SK-N-SH (cell line): ENCODE measurements at regions not wholly inside any gene's neighbourhood (a gene's known extent, or its start where the extent isn't known, plus 50 kb on each side); places are given as distances from the start of the nearest gene placed in this dataset.

ENCODE experiments used
- CTCF ChIA-PET: fragments of 300-600, 350-600 bp; formaldehyde crosslinking; extraction: SDS; loops from one replicate; lab custom pipeline; 2021; lab: Yijun Ruan, JAX
- POLR2A ChIA-PET: fragments of 350-600 bp; sonication (Branson Sonifier 250); formaldehyde crosslinking; extraction: SDS; loops from one replicate; lab custom pipeline; 2020; ENCODE audit warnings: antibody characterized with exemption, inconsistent platforms; lab: Yijun Ruan, JAX
- DNase-seq: peaks from one replicate; pipeline ENCODE4 v3.0.0; 2012
- H2AFZ ChIP-seq: fragments of 200-600 bp; sonication (generic); 2 replicates; pipeline ENCODE4 v1.8.1; 2016; ENCODE audit warnings: antibody characterized with exemption, mild to moderate bottlenecking, low read depth
- H3F3A ChIP-seq: fragments of 200-600 bp; sonication (generic); replicated peaks from 2 replicates; pipeline ENCODE3; 2016; ENCODE audit warnings: antibody characterized with exemption, mild to moderate bottlenecking; ENCODE audit not compliant: insufficient read depth
- H3K27ac ChIP-seq, 2 experiments: fragments of 200-500 bp in 1 of 2; fragments of 200-600 bp in 1 of 2; sonication (Bioruptor generic) in 1 of 2; sonication (generic), shearing (Covaris generic) in 1 of 2; 2 replicates each; pipeline versions ENCODE4 v1.5.1 to v1.6.1; 2014 to 2016; ENCODE audit warnings: low read depth in 2 of 2, inconsistent platforms in 1 of 2, low read length in 1 of 2, mild to moderate bottlenecking in 1 of 2, mixed read lengths in 1 of 2
- H3K27me3 ChIP-seq: fragments of 200-600 bp; sonication (generic), shearing (Covaris generic); 2 replicates; pipeline ENCODE4 v1.6.1; 2016; ENCODE audit warnings: mixed run types; ENCODE audit not compliant: insufficient read depth
- H3K36me3 ChIP-seq, 2 experiments: fragments of 200-500 bp in 1 of 2; fragments of 200-600 bp in 1 of 2; sonication (Bioruptor generic) in 1 of 2; sonication (generic) in 1 of 2; replicated peaks in 1 of 2; 2 replicates each; pipeline versions ENCODE3 to v1.5.1; 2014 to 2016; ENCODE audit warnings: low read length in 1 of 2, mild to moderate bottlenecking in 1 of 2; ENCODE audit not compliant: insufficient read depth in 2 of 2, control insufficient read depth in 1 of 2
- H3K4me1 ChIP-seq, 2 experiments: fragments of 200-500 bp in 1 of 2; fragments of 200-600 bp in 1 of 2; sonication (Bioruptor generic) in 1 of 2; sonication (generic), shearing (Covaris generic) in 1 of 2; 2 replicates each; pipeline versions ENCODE4 v1.5.1 to v1.6.1; 2014 to 2016; ENCODE audit warnings: low read depth in 1 of 2, low read length in 1 of 2, mixed run types in 1 of 2; ENCODE audit not compliant: insufficient read depth in 2 of 2, control insufficient read depth in 1 of 2
- H3K4me2 ChIP-seq: fragments of 200-600 bp; sonication (generic), shearing (Covaris generic); 2 replicates; pipeline ENCODE4 v1.6.1; 2017; ENCODE audit warnings: mixed run types
- H3K4me3 ChIP-seq, 2 experiments: fragments of 200-500 bp in 1 of 2; fragments of 200-600 bp in 1 of 2; sonication (Bioruptor generic) in 1 of 2; sonication (generic), shearing (Covaris generic) in 1 of 2; 2 replicates each; pipeline versions ENCODE4 v1.5.1 to v1.8.1; 2014 to 2016; ENCODE audit warnings: low read depth in 2 of 2, inconsistent platforms in 1 of 2, low read length in 1 of 2, mild to moderate bottlenecking in 1 of 2, mixed read lengths in 1 of 2, moderate library complexity in 1 of 2
- H3K79me2 ChIP-seq: fragments of 200-600 bp; sonication (generic); 2 replicates; pipeline ENCODE4 v1.8.1; 2017; ENCODE audit warnings: mild to moderate bottlenecking; ENCODE audit not compliant: insufficient read depth
- H3K9ac ChIP-seq: fragments of 200-600 bp; sonication (generic); 2 replicates; pipeline ENCODE4 v1.6.1; 2017; ENCODE audit warnings: mixed run types
- H3K9me2 ChIP-seq: fragments of 200-600 bp; sonication (generic); 2 replicates; pipeline ENCODE4 v1.6.1; 2017; ENCODE audit warnings: mixed run types
- H3K9me3 ChIP-seq: fragments of 200-600 bp; sonication (generic); 2 replicates; pipeline ENCODE4 v1.6.1; 2017; ENCODE audit warnings: mixed run types, mild to moderate bottlenecking, moderate library complexity
- H4K20me1 ChIP-seq: fragments of 200-600 bp; sonication (generic); 2 replicates; pipeline ENCODE4 v1.6.1; 2017; ENCODE audit warnings: mild to moderate bottlenecking, mixed run types; ENCODE audit not compliant: insufficient read depth
- ELF1 ChIP-seq: IDR thresholded peaks from 2 replicates; pipeline ENCODE4 v1.4.0; 2012
- EP300 ChIP-seq, 2 experiments: IDR thresholded peaks; 2 replicates each; pipeline versions ENCODE4 v1.4.0 to v1.6.1; 2012; ENCODE audit warnings: borderline replicate concordance in 1 of 2, low read depth in 1 of 2, low read length in 1 of 2
- FOSL2 ChIP-seq: IDR thresholded peaks from 2 replicates; pipeline ENCODE4 v1.4.0; 2012; ENCODE audit warnings: low read depth, mild to moderate bottlenecking, moderate library complexity, borderline replicate concordance
- FOXJ3 ChIP-seq: sonication (generic); formaldehyde crosslinking; IDR thresholded peaks from 2 replicates; pipeline ENCODE4 v1.5.1; 2020; ENCODE audit warnings: mild to moderate bottlenecking, missing genetic modification reagents
- JUND ChIP-seq: IDR thresholded peaks from 2 replicates; pipeline ENCODE4 v1.4.0; 2012
- MEF2A ChIP-seq: IDR thresholded peaks from 2 replicates; pipeline ENCODE4 v1.4.0; 2012; ENCODE audit warnings: low read depth, borderline replicate concordance
- NFIC ChIP-seq: IDR thresholded peaks from 2 replicates; pipeline ENCODE4 v1.4.0; 2012; ENCODE audit warnings: borderline replicate concordance
- NRF1 ChIP-seq: IDR thresholded peaks from 2 replicates; pipeline ENCODE4 v1.6.1; 2012; ENCODE audit warnings: low read depth, mild to moderate bottlenecking, low read length
- RCOR1 ChIP-seq: fragments of 150-350 bp; IDR thresholded peaks from 2 replicates; pipeline ENCODE4 v1.6.1; 2017; ENCODE audit warnings: antibody characterized with exemption, low read length
- RFX5 ChIP-seq: IDR thresholded peaks from 2 replicates; pipeline ENCODE4 v1.6.1; 2012; ENCODE audit warnings: mild to moderate bottlenecking, improper control_type of control experiment, low read length
- RXRA ChIP-seq: IDR thresholded peaks from 2 replicates; pipeline ENCODE4 v1.4.0; 2012; ENCODE audit warnings: low read depth, mild to moderate bottlenecking, borderline replicate concordance
- SMC3 ChIP-seq: IDR thresholded peaks from 2 replicates; pipeline ENCODE4 v1.6.1; 2012; ENCODE audit warnings: low read depth, low read length, improper control_type of control experiment
- TAF1 ChIP-seq: IDR thresholded peaks from 2 replicates; pipeline ENCODE4 v1.6.1; 2012; ENCODE audit warnings: low read depth, mild to moderate bottlenecking, low read length, moderate library complexity, borderline replicate concordance
- TCF12 ChIP-seq: IDR thresholded peaks from 2 replicates; pipeline ENCODE4 v1.4.0; 2012
- WGBS: methylation state at CpG from one replicate; pipeline ENCODE4 v1.1.6; 2017; ENCODE audit warnings: low lambda C conversion rate; 5-methylcytosine and 5-hydroxymethylcytosine counted together
- TF ChIP-seq, protein P1 (sequence below): fragments of 150-350 bp; IDR thresholded peaks from 2 replicates; pipeline ENCODE4 v1.6.1; 2017; ENCODE audit warnings: antibody characterized with exemption, low read length, low read depth, borderline replicate concordance
- TF ChIP-seq, protein P2 (sequence below): fragments of 200-600 bp; sonication (generic); IDR thresholded peaks from 2 replicates; pipeline ENCODE4 v1.6.1; 2017; ENCODE audit warnings: antibody characterized with exemption, mild to moderate bottlenecking, moderate library complexity

DNA sequence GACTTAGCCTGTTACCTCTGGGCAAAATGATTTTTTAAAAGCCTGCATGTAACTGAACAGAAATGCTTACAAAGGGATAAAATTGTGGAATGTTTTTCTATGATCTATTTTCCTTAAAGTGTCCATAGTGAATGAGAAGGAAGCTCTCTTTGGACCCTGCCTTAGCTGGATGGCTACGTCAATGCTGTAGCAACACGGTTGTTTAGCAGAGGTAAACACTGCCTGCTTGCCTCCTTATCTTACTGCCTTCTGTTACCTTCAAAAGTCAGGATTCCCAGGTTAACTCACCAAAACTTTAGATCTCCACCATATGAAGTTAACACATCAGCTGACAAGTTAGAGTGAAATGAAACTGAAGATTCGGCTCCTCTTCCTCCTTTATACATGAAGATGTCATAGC is 402.6 kb downstream of the SAMD5 start:
- no peak overlapping the region for H3K4me3 ChIP-seq
- H3K9me3 ChIP-seq, result no peaks in the 10 kb centered on the region
- H3K4me2 ChIP-seq, result no peak overlapping the region
- TF ChIP-seq NRF1 (no peak), TAF1 (no peak), ELF1 (no peak), RFX5 (no peak), NFIC (no peak), SMC3 (no peak), EP300 (IDR thresholded peaks at IDR 0.05; ENCODE audit: borderline replicate concordance in 1 of 2, low read depth in 1 of 2, low read length in 1 of 2) (no peak), RXRA (no peak), RCOR1 (no peak), JUND (no peak), FOSL2 (no peak), FOXJ3 (CRISPR knock-in tag) (no peak)
- TF ChIP-seq, protein P1, sequence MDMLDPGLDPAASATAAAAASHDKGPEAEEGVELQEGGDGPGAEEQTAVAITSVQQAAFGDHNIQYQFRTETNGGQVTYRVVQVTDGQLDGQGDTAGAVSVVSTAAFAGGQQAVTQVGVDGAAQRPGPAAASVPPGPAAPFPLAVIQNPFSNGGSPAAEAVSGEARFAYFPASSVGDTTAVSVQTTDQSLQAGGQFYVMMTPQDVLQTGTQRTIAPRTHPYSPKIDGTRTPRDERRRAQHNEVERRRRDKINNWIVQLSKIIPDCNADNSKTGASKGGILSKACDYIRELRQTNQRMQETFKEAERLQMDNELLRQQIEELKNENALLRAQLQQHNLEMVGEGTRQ, result no peak
- TF ChIP-seq, protein P2, sequence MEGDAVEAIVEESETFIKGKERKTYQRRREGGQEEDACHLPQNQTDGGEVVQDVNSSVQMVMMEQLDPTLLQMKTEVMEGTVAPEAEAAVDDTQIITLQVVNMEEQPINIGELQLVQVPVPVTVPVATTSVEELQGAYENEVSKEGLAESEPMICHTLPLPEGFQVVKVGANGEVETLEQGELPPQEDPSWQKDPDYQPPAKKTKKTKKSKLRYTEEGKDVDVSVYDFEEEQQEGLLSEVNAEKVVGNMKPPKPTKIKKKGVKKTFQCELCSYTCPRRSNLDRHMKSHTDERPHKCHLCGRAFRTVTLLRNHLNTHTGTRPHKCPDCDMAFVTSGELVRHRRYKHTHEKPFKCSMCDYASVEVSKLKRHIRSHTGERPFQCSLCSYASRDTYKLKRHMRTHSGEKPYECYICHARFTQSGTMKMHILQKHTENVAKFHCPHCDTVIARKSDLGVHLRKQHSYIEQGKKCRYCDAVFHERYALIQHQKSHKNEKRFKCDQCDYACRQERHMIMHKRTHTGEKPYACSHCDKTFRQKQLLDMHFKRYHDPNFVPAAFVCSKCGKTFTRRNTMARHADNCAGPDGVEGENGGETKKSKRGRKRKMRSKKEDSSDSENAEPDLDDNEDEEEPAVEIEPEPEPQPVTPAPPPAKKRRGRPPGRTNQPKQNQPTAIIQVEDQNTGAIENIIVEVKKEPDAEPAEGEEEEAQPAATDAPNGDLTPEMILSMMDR, result no peak
- TF ChIP-seq, all 33 proteins: peak for 0
- no peaks in the 10 kb centered on the region for H3K27me3 ChIP-seq
- no peaks in the 10 kb centered on the region for H3F3A ChIP-seq
- H4K20me1 ChIP-seq, result no peaks in the 10 kb centered on the region
- H2AFZ ChIP-seq, result no peak overlapping the region
- no peaks in the 10 kb centered on the region for H3K36me3 ChIP-seq
- no peak for DNase-seq
- no peaks in the 10 kb centered on the region for H3K9me2 ChIP-seq
- 9% methylated on average over 3 of the region's 3 CpGs for WGBS
- H3K9ac ChIP-seq, result no peak overlapping the region
- H3K4me1 ChIP-seq, result no peaks in the 10 kb centered on the region
- ChIA-PET CTCF (no interaction called here), POLR2A (no interaction called here)
- H3K79me2 ChIP-seq, result no peaks in the 10 kb centered on the region
- no peak overlapping the region for H3K27ac ChIP-seq

DNA sequence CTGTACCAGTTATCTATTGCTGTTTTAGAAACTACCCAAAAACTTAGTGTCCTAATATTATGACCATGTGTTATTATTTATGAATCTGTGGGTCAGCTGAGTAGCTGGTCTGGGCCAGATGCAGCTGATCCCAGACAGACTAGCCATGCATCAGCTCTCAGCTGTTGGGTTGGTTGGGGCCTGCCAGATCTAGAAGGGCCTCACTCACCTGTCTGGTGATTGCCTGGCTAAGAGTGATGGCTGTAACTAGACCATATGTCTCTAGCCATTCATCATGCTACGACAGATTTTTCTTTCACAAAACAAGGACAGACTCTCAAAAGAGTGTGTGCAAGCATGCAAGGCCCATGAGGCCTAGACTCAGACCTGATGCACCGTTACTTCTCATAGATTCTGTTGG is 403.2 kb downstream of the SAMD5 start:
- Histone ChIP-seq H3F3A (no peaks in the 10 kb centered on the region), H3K4me1 (no peaks in the 10 kb centered on the region), H3K9me3 (no peaks in the 10 kb centered on the region), H3K27me3 (no peaks in the 10 kb centered on the region), H3K36me3 (no peaks in the 10 kb centered on the region), H3K4me3 (no peak overlapping the region), H3K79me2 (no peaks in the 10 kb centered on the region), H3K27ac (no peak overlapping the region), H3K9me2 (no peaks in the 10 kb centered on the region), H3K4me2 (no peak overlapping the region), H4K20me1 (no peaks in the 10 kb centered on the region), H3K9ac (no peak overlapping the region), H2AFZ (no peak overlapping the region)
- CTCF ChIA-PET, result no interaction called here
- POLR2A ChIA-PET, result no interaction called here
- WGBS, result 4% methylated on average over 2 of the region's 2 CpGs
- no peak for DNase-seq
- TF ChIP-seq RCOR1 (no peak), MEF2A (no peak), TCF12 (no peak)
